HCT116 (cell line): ENCODE measurements at regions not wholly inside any gene's neighbourhood (a gene's known extent, or its start where the extent isn't known, plus 50 kb on each side); places are given as distances from the start of the nearest gene placed in this dataset.

Experiments
- ATF3 ChIP-seq: IDR thresholded peaks from 2 replicates; pipeline ENCODE4 v1.6.1; 2012
- CBX3 ChIP-seq: IDR thresholded peaks from 2 replicates; pipeline ENCODE4 v1.6.1; 2012; ENCODE audit warnings: low read depth
- CTCF ChIP-seq, 3 experiments: fragments of 200-600 bp in 1 of 3; sonication (generic) in 1 of 3; IDR thresholded peaks in 2 of 3; conservative IDR thresholded peaks in 1 of 3; 2 replicates each; pipeline ENCODE4 v1.5.1; 2012 to 2017; ENCODE audit warnings: low read depth in 2 of 3, low read length in 2 of 3, antibody characterized with exemption in 1 of 3, borderline replicate concordance in 1 of 3, control low read depth in 1 of 3, mild to moderate bottlenecking in 1 of 3, mixed read lengths in 1 of 3, mixed run types in 1 of 3, moderate library complexity in 1 of 3; ENCODE audit not compliant: insufficient read depth in 1 of 3
- EZH2 ChIP-seq: fragments of 200-600 bp; sonication (generic); IDR thresholded peaks from 2 replicates; pipeline ENCODE4 v1.6.1; 2017; ENCODE audit warnings: antibody characterized with exemption, mixed run types
- EZH2phosphoT487 ChIP-seq: fragments of 200-600 bp; IDR thresholded peaks from 2 replicates; pipeline ENCODE4 v1.6.1; 2018; ENCODE audit warnings: antibody characterized with exemption, borderline replicate concordance
- MAX ChIP-seq: IDR thresholded peaks from 2 replicates; pipeline ENCODE4 v1.6.1; 2012
- POLR2A ChIP-seq: IDR thresholded peaks from 2 replicates; pipeline ENCODE4 v1.7.0; 2011; ENCODE audit warnings: borderline replicate concordance; ENCODE audit not compliant: insufficient read depth, insufficient read length; ENCODE audit errors: extremely low read depth
- POLR2AphosphoS5 ChIP-seq: IDR thresholded peaks from 2 replicates; pipeline ENCODE4 v1.6.1; 2011; ENCODE audit warnings: mild to moderate bottlenecking, low read depth, low read length, moderate library complexity
- RAD21 ChIP-seq: IDR thresholded peaks from 2 replicates; pipeline ENCODE4 v1.6.1; 2012; ENCODE audit warnings: low read depth, mild to moderate bottlenecking
- YY1 ChIP-seq: IDR thresholded peaks from 2 replicates; pipeline ENCODE4 v1.6.1; 2011; ENCODE audit warnings: low read length, low read depth, moderate library complexity, mild to moderate bottlenecking; ENCODE audit not compliant: insufficient replicate concordance; ENCODE audit errors: extremely low read depth
- ZBTB33 ChIP-seq: IDR thresholded peaks from 2 replicates; pipeline ENCODE4 v1.6.1; 2011; ENCODE audit warnings: mild to moderate bottlenecking, low read length, moderate library complexity; ENCODE audit not compliant: insufficient replicate concordance; ENCODE audit errors: extremely low read depth

GRCh38 chr4:29009908-29010307, 1710.3 kb upstream of the PCDH7 start:
- TF ChIP-seq POLR2A (no peak), EZH2 (no peak), ATF3 (no peak), CTCF (IDR thresholded peaks at IDR 0.05 in 2 of 3, conservative IDR thresholded peaks at IDR 0.05 in 1 of 3; ENCODE audit: borderline replicate concordance in 1 of 3, insufficient read depth in 1 of 3, low read depth in 2 of 3, low read length in 2 of 3) (no peak), CBX3 (no peak), YY1 (no peak), ZBTB33 (no peak), MAX (no peak), EZH2phosphoT487 (no peak), POLR2AphosphoS5 (no peak), RAD21 (no peak)
